ENCODE measurements at regions not wholly inside any gene's neighbourhood (a gene's known extent, or its start where the extent isn't known, plus 50 kb on each side); places are given as distances from the start of the nearest gene placed in this dataset.

DNA sequence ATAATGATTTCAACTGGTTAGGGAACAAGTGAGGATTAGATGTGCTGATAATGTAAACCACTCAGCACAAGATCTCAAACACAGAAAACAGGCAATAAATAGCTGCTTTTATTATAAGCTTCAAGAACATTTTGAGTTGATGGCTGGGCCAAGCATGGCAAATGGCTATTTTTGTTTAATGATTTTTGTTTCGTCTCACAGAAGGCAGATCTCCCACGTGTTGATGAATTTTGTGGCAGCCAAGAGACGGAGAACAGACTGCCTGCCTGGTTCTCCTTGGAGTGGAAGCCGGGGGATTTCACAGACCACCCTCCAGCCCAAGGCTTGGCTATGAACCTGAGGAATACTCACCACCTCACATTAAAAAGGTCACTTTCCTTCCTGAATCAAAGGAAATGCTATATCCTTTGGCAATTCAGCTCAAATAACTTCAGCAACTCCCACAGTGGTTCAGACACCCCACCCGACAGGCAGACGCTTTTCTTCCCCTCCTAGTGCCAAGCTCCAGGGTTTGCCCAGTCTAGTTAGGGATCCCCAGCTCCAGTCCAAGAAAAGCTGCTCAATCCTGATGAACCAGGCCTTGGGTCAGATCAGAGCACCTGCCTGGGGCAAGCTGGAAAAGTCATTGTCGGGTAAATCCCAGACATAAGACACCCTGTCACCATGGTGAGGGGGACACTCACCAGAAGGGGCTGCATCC is 593.5 kb downstream of the TOX3 start:
- no peak overlapping the region for H3K4me3 ChIP-seq
- no peak for TF ChIP-seq CTCF (IDR thresholded peaks at IDR 0.05)
- H3K27me3 ChIP-seq: no peaks in the 10 kb centered on the region
- no peak for ATAC-seq
- H3K27ac ChIP-seq: no peak overlapping the region
- intact Hi-C loops (cut with DNase I): no loop called here
- no peaks in the 10 kb centered on the region for H3K36me3 ChIP-seq
- H3K9me3 ChIP-seq: no peaks in the 10 kb centered on the region
- DNase-seq: no peak
- no peaks in the 10 kb centered on the region for H3K4me1 ChIP-seq

DNA sequence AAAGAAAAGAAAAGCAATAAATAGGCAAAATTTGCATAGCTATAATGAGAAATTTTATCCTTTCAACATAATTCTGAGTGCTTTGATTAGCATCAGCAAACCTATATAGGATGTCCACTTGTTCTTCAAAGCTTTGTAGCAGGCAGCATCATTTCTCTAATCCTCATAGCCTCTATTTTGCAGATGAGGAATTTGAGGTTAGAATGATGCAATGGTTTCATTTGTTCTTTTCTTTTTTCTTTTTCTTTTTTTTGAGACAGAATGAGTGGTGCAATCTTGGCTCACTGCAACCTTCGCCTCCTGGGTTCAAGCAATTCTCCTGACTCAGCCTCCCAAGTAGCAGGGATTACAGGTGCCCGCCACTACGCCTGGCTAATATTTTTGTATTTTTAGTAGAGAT is 594.4 kb downstream of the TOX3 start:
- DNase-seq (no peak), ATAC-seq (no peak)
- H3K36me3 ChIP-seq: no peaks in the 10 kb centered on the region
- no peak overlapping the region for H3K4me3 ChIP-seq
- H3K27me3 ChIP-seq: no peaks in the 10 kb centered on the region
- no peaks in the 10 kb centered on the region for H3K9me3 ChIP-seq
- no peaks in the 10 kb centered on the region for H3K4me1 ChIP-seq
- intact Hi-C loops (cut with DNase I): no loop called here
- no peak for TF ChIP-seq CTCF (IDR thresholded peaks at IDR 0.05)
- H3K27ac ChIP-seq: no peak overlapping the region

DNA sequence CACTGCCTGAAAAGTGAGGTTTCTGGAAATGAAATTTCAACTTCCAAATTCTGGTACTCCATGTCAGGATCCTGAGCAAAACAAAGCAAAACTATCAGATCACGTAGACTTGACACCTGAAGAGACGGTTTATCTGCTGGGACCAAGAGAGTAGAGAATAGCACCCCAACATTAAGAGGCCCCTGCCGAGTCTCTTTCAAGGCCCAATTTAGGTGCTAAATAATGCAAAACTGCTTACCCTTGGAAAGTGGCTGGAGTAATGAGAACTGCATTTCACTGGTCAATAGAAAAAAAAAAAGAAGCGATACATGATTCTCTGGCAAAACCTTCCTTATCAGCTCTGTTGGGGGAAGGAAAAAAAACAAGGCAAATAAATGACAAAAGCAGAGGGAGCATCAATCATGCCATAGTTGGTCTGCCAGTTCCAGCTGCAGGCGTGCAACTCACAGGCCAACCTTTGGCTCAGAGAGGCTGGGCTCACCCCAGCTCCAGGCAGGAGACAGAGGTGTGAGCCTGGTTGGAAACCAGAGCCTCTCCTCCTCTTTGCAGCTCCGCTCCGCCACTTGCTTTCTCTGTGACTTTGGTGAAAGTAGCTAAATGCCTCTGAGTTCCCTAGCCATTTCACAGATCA is 595.2 kb downstream of the TOX3 start:
- Histone ChIP-seq H3K9me3 (no peaks in the 10 kb centered on the region), H3K4me3 (no peak overlapping the region), H3K27ac (no peak overlapping the region), H3K27me3 (no peaks in the 10 kb centered on the region), H3K4me1 (no peaks in the 10 kb centered on the region), H3K36me3 (no peaks in the 10 kb centered on the region)
- ATAC-seq: no peak
- DNase-seq: no peak
- TF ChIP-seq CTCF (IDR thresholded peaks at IDR 0.05): no peak
- intact Hi-C loops (cut with DNase I): no loop called here

DNA sequence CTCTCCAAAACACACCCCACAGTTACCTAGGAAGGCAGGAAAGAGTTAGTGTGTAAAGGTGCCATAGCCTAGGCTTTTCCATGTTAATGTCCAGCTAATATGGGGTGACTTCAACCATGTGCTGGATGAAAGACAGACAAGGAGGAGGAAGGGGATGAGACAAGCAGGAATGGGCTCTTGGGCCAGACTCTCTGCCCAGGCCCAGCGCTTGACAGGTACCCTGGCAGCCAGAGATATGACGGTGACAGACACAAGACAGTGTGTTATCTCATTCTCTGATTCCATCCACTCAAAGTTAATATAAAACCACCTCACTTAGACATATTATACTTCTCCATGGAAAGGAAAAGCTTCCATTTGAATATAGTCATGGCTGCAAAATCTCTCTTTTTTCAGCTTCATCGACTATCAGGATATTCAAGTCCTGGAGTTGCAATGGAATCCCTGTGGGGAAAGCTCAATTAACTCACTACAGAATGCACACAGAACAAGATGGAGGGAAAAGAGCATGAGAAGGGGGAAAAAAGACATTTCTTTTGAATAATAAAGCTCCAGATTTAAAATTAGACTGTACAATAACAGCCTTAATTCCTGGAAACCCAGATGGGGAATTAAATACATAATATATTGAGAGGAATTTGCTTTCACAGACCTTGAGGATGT is 596.7 kb downstream of the TOX3 start:
- ATAC-seq: no peak
- H3K9me3 ChIP-seq: no peaks in the 10 kb centered on the region
- no peaks in the 10 kb centered on the region for H3K36me3 ChIP-seq
- no peaks in the 10 kb centered on the region for H3K4me1 ChIP-seq
- intact Hi-C loops (cut with DNase I): no loop called here
- no peak overlapping the region for H3K4me3 ChIP-seq
- H3K27me3 ChIP-seq: no peaks in the 10 kb centered on the region
- H3K27ac ChIP-seq: no peak overlapping the region
- DNase-seq: no peak
- TF ChIP-seq CTCF (IDR thresholded peaks at IDR 0.05): no peak

DNA sequence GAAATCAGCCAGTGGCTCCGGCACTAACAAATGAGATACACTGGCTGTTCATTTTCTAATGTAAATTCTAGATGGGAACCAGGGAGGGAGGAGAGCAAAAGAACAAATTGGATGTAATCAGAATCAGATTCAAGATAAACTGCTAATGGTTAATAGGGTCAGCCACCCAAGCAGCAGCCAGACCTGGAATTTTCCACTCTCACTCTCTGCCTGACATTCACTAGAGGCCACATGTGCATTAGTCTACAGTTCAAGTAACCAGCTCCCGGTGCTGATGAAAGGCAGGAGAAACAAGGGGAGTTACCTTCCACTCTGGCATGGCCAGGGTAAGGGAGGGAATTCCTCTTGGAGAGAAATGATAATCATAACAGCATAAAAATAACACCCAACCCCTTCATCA is 597.7 kb downstream of the TOX3 start:
- ATAC-seq: no peak
- Histone ChIP-seq H3K4me3 (no peak overlapping the region), H3K9me3 (no peaks in the 10 kb centered on the region), H3K27ac (no peak overlapping the region), H3K4me1 (no peaks in the 10 kb centered on the region), H3K36me3 (no peaks in the 10 kb centered on the region), H3K27me3 (no peaks in the 10 kb centered on the region)
- intact Hi-C loops (cut with DNase I): no loop called here
- no peak for TF ChIP-seq CTCF (IDR thresholded peaks at IDR 0.05)
- no peak for DNase-seq
